Adrenal gland (tissue), 5 donors: ENCODE measurements at regions not wholly inside any gene's neighbourhood (a gene's known extent, or its start where the extent isn't known, plus 50 kb on each side); places are given as distances from the start of the nearest gene placed in this dataset.

ENCODE experiments used
- CTCF ChIP-seq, 6 experiments: fragments of 450-650 bp in 4 of 6; fragments of 200-600 bp in 2 of 6; sonication (generic) in 1 of 6; IDR thresholded peaks; 1 replicate in 5 of 6; 2 replicates in 1 of 6; pipeline versions ENCODE4 v1.5.1 to v1.8.0; 2016 to 2021; ENCODE audit warnings: antibody characterized with exemption in 6 of 6, mild to moderate bottlenecking in 2 of 6, moderate library complexity in 1 of 6
- POLR2A ChIP-seq, 2 donors: fragments of 450-650 bp; IDR thresholded peaks; one replicate each; pipeline ENCODE4 v1.6.1; 2017; ENCODE audit warnings: antibody characterized with exemption in 2 of 2, mild to moderate bottlenecking in 2 of 2, moderate library complexity in 1 of 2
- donor health status: DM: no; HTN: no; CAD: no.

- no peak for TF ChIP-seq CTCF (IDR thresholded peaks at IDR 0.05)
- TF ChIP-seq POLR2A (IDR thresholded peaks at IDR 0.05), result no peak
These were observed 274.9 kb downstream of the NR4A2 start for GRCh38 chr2:156057647-156058046.
